Kidney (tissue), 13 donors: ENCODE measurements at regions not wholly inside any gene's neighbourhood (a gene's known extent, or its start where the extent isn't known, plus 50 kb on each side); places are given as distances from the start of the nearest gene placed in this dataset.

Experiments used
- DNase-seq, 5 donors: peaks; one replicate each; pipeline ENCODE4 v3.0.0-alpha.2; 2013 to 2020
- FAIRE-seq: peaks from 2 replicates; lab custom pipeline; 2012; peaks lifted over from hg19 to GRCh38; lab: Jason Lieb, UNC
- H3K27ac ChIP-seq, 2 donors: one replicate each; pipeline ENCODE4 v1.7.0; 2013; ENCODE audit warnings: low read depth in 2 of 2, low read length in 2 of 2, inconsistent platforms in 1 of 2
- H3K27me3 ChIP-seq: one replicate; pipeline ENCODE4 v1.7.1; 2013; ENCODE audit warnings: low read length, inconsistent platforms; ENCODE audit not compliant: control insufficient read depth, insufficient read depth
- H3K36me3 ChIP-seq, 3 donors: one replicate each; pipeline versions ENCODE4 v1.7.0 to v1.7.1; 2013; ENCODE audit warnings: low read length in 3 of 3, control low read depth in 1 of 3, inconsistent platforms in 1 of 3; ENCODE audit not compliant: insufficient read depth in 3 of 3, control insufficient read depth in 2 of 3
- H3K4me1 ChIP-seq, 3 donors: one replicate each; pipeline versions ENCODE4 v1.7.0 to v1.7.1; 2013; ENCODE audit warnings: low read length in 3 of 3, inconsistent platforms in 1 of 3, low read depth in 1 of 3; ENCODE audit not compliant: control insufficient read depth in 2 of 3, insufficient read depth in 2 of 3
- H3K4me3 ChIP-seq, 3 donors: one replicate each; pipeline versions ENCODE4 v1.7.0 to v1.8.1; 2013; ENCODE audit warnings: low read length in 3 of 3, control low read depth in 1 of 3, inconsistent platforms in 1 of 3
- H3K9ac ChIP-seq, 3 donors: one replicate each; pipeline versions ENCODE4 v1.7.0 to v1.7.1; 2013; ENCODE audit warnings: low read length in 3 of 3, control low read depth in 1 of 3, inconsistent platforms in 1 of 3
- H3K9me3 ChIP-seq, 3 donors: one replicate each; pipeline versions ENCODE4 v1.7.0 to v1.7.1; 2013; ENCODE audit warnings: low read length in 3 of 3, control low read depth in 1 of 3, inconsistent platforms in 1 of 3; ENCODE audit not compliant: control insufficient read depth in 2 of 3, insufficient read depth in 1 of 3
- CTCF ChIP-seq: IDR thresholded peaks from 3 replicates; pipeline ENCODE4 v1.5.1; 2012; ENCODE audit warnings: mild to moderate bottlenecking, moderate library complexity, borderline replicate concordance; ENCODE audit not compliant: insufficient read depth; ENCODE audit errors: extremely low read depth
- intact Hi-C: fragments of 100-400 bp; cut with DNase I; formaldehyde crosslinking; loops from one replicate; pipeline ENCODE4 v1.11.1; 2022
- donor health status: control.
- donor health status: control.
- donor health status: control.
- donor health status: control.
- donor health status: control.
- donor health status: DM: yes; HTN: yes; CAD: no.
- donor health status: Normal renal cell carcinoma (clear cell type).

- Histone ChIP-seq H3K4me1 (no peaks in the 10 kb centered on the region), H3K36me3 (no peaks in the 10 kb centered on the region), H3K4me3 (no peak overlapping the region), H3K27me3 (no peaks in the 10 kb centered on the region), H3K9ac (no peak overlapping the region), H3K27ac (no peak overlapping the region), H3K9me3 (no peaks in the 10 kb centered on the region)
- no peak for FAIRE-seq
- TF ChIP-seq CTCF = no peak
- intact Hi-C loops = no loop called here
- peak in 1 of 5 donors; percentile 23 for DNase-seq
Observed at GRCh38 chr14:101113108-101113612, 209.6 kb upstream of the RTL1 start.

- peak in 1 of 5 donors; percentile 51 for DNase-seq
Observed at GRCh38 chr14:101113835-101114725, 210.6 kb upstream of the RTL1 start.

DNA sequence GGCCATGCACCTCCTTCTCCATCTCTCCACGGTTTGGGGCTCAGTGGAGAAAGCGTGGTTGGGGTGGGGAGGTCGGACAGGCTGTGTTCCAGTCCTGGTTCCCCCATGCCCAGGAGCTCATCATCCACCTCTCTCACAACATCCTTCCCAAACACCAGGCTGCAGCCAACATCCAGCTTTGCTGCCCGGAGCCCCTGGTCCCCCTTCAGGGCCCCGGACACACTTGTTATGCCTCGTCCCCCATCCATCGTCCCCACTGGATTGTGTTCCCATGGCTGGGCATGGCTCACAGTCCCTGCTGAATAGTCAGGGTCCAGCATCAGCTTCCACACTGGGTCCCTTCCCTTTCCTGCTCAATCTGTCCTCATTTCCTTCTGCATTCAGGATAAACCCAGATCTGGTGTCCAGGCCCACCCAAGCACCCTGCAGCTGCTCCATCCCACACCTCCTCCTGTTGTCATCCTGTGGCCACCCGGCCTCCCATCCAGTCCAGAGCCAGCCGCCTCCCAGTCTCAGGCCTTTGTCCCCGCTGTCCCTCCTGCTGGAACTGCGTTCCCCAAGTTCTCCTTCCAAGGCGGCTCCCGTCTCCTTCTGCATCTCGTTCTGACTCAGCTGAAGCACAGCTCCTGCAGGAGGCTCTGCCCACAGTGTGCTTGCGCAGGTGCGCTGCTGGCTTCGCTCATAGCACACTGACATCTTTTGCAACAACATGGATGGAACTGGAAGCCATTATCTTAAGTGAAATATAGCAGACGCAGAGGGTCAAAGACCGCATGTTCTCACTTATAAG lies 211.4 kb upstream of the RTL1 start:
- H3K4me3 ChIP-seq = no peak overlapping the region
- H3K27me3 ChIP-seq = peaks cover 2% of the 10 kb centered on the region
- H3K9ac ChIP-seq = no peak overlapping the region
- FAIRE-seq = no peak
- H3K27ac ChIP-seq = no peak overlapping the region
- H3K9me3 ChIP-seq = no peaks in the 10 kb centered on the region
- no peaks in the 10 kb centered on the region for H3K36me3 ChIP-seq
- peak in 1 of 5 donors; percentile 49 for DNase-seq
- H3K4me1 ChIP-seq = no peaks in the 10 kb centered on the region
- TF ChIP-seq CTCF = no peak
- intact Hi-C loops = no loop called here

More at GRCh38 chr14:101113835-101114725, 210.6 kb upstream of the RTL1 start:
- no peak for FAIRE-seq
- Histone ChIP-seq H3K4me3 (no peak overlapping the region), H3K4me1 (no peaks in the 10 kb centered on the region), H3K27me3 (peaks cover 2% of the 10 kb centered on the region), H3K27ac (no peak overlapping the region), H3K9me3 (no peaks in the 10 kb centered on the region), H3K9ac (no peak overlapping the region), H3K36me3 (no peaks in the 10 kb centered on the region)
- TF ChIP-seq CTCF = no peak
- intact Hi-C loops = no loop called here
